ENCODE measurements at regions not wholly inside any gene's neighbourhood (a gene's known extent, or its start where the extent isn't known, plus 50 kb on each side); places are given as distances from the start of the nearest gene placed in this dataset.

GRCh38 chr5:72623323-72623722 lies 116.1 kb upstream of the ZNF366 start:
- ChIA-PET CTCF (interaction anchor here (0.6 kb wide), 2 partner anchors 19 to 99 kb away, joined by 3 read pairs; no protein-coding TSS in a partner anchor), POLR2A (no interaction called here)
- TF ChIP-seq ZNF384 (IDR thresholded peaks at IDR 0.05) = no peak
- no peak for TF ChIP-seq CTBP1 (IDR thresholded peaks at IDR 0.05; ENCODE audit: borderline replicate concordance)
- TF ChIP-seq FOXM1 (IDR thresholded peaks at IDR 0.05; ENCODE audit: borderline replicate concordance) = no peak
- TF ChIP-seq FOXK2 (IDR thresholded peaks at IDR 0.05) = no peak
- no peak for TF ChIP-seq HDGF (IDR thresholded peaks at IDR 0.05; ENCODE audit: borderline replicate concordance)
- no peak for DNase-seq (ENCODE audit: extremely low spot score)

GRCh38 chr5:72622170-72622760 lies 115.1 kb upstream of the ZNF366 start:
- ChIA-PET CTCF (interaction anchor here (1.9 kb wide), 1 partner anchor 11 kb away, joined by 7 read pairs; no protein-coding TSS in a partner anchor), POLR2A (no interaction called here)
- no peak for TF ChIP-seq NFRKB (IDR thresholded peaks at IDR 0.05)
- TF ChIP-seq FOXK2 (IDR thresholded peaks at IDR 0.05) = no peak
- TF ChIP-seq BHLHE40 (IDR thresholded peaks at IDR 0.05; ENCODE audit: borderline replicate concordance) = no peak
- TF ChIP-seq ARNT (IDR thresholded peaks at IDR 0.05) = no peak
- no peak for TF ChIP-seq TARDBP (IDR thresholded peaks at IDR 0.05)
- no peak for TF ChIP-seq CTBP1 (IDR thresholded peaks at IDR 0.05; ENCODE audit: borderline replicate concordance)
- no peak for TF ChIP-seq LEF1 (IDR thresholded peaks at IDR 0.05; ENCODE audit: borderline replicate concordance)
- no peak for TF ChIP-seq PKNOX1 (IDR thresholded peaks at IDR 0.05)
- no peak for TF ChIP-seq FOXM1 (IDR thresholded peaks at IDR 0.05; ENCODE audit: borderline replicate concordance)
- no peak for TF ChIP-seq HDGF (IDR thresholded peaks at IDR 0.05; ENCODE audit: borderline replicate concordance)
- no peak for TF ChIP-seq FOXA1 (IDR thresholded peaks at IDR 0.05)
- TF ChIP-seq L3MBTL2 (conservative IDR thresholded peaks at IDR 0.05) = no peak
- TF ChIP-seq SUZ12 (IDR thresholded peaks at IDR 0.05) = no peak
- TF ChIP-seq ELF4 (IDR thresholded peaks at IDR 0.05) = no peak
- TF ChIP-seq SP1 (IDR thresholded peaks at IDR 0.05) = no peak
- TF ChIP-seq ZNF384 (IDR thresholded peaks at IDR 0.05) = no peak
- DNase-seq (ENCODE audit: extremely low spot score) = no peak

GRCh38 chr5:72621576-72621975 lies 114.4 kb upstream of the ZNF366 start:
- ChIA-PET POLR2A (no interaction called here), CTCF (interaction anchor here (1.9 kb wide), 1 partner anchor 10 kb away, joined by 7 read pairs; no protein-coding TSS in a partner anchor)
- DNase-seq (ENCODE audit: extremely low spot score) = no peak
- TF ChIP-seq HDGF (IDR thresholded peaks at IDR 0.05; ENCODE audit: borderline replicate concordance) (no peak), BHLHE40 (IDR thresholded peaks at IDR 0.05; ENCODE audit: borderline replicate concordance) (no peak), L3MBTL2 (conservative IDR thresholded peaks at IDR 0.05) (no peak), FOXA1 (IDR thresholded peaks at IDR 0.05) (no peak), ELF4 (IDR thresholded peaks at IDR 0.05) (no peak), CTBP1 (IDR thresholded peaks at IDR 0.05; ENCODE audit: borderline replicate concordance) (no peak), FOXM1 (IDR thresholded peaks at IDR 0.05; ENCODE audit: borderline replicate concordance) (no peak), LEF1 (IDR thresholded peaks at IDR 0.05; ENCODE audit: borderline replicate concordance) (no peak), FOXK2 (IDR thresholded peaks at IDR 0.05) (no peak), ARNT (IDR thresholded peaks at IDR 0.05) (no peak)

- TF ChIP-seq ELF4 (IDR thresholded peaks at IDR 0.05) = no peak
- no peak for TF ChIP-seq FOXK2 (IDR thresholded peaks at IDR 0.05)
- no peak for TF ChIP-seq ZNF384 (IDR thresholded peaks at IDR 0.05)
- no peak for TF ChIP-seq BHLHE40 (IDR thresholded peaks at IDR 0.05; ENCODE audit: borderline replicate concordance)
- CTCF ChIA-PET = interaction anchor here (0.6 to 1.4 kb wide), 2 partner anchors 9 to 1104 kb away, joined by 3 to 8 read pairs; no protein-coding TSS in a partner anchor
- no peak for DNase-seq (ENCODE audit: extremely low spot score)
- POLR2A ChIA-PET = no interaction called here
These were observed 112.5 kb upstream of the ZNF366 start for GRCh38 chr5:72619677-72620076.

- ChIA-PET CTCF (interaction anchor here (1.4 kb wide), 1 partner anchor 8 kb away, joined by 8 read pairs; no protein-coding TSS in a partner anchor), POLR2A (no interaction called here)
- no peak for DNase-seq (ENCODE audit: extremely low spot score)
- TF ChIP-seq LEF1 (IDR thresholded peaks at IDR 0.05; ENCODE audit: borderline replicate concordance) (no peak), ELF4 (IDR thresholded peaks at IDR 0.05) (no peak), TARDBP (IDR thresholded peaks at IDR 0.05) (no peak), SP1 (IDR thresholded peaks at IDR 0.05) (no peak), NFRKB (IDR thresholded peaks at IDR 0.05) (no peak), FOXK2 (IDR thresholded peaks at IDR 0.05) (no peak), FOXM1 (IDR thresholded peaks at IDR 0.05; ENCODE audit: borderline replicate concordance) (no peak), L3MBTL2 (conservative IDR thresholded peaks at IDR 0.05) (no peak), PKNOX1 (IDR thresholded peaks at IDR 0.05) (no peak), HDGF (IDR thresholded peaks at IDR 0.05; ENCODE audit: borderline replicate concordance) (no peak), CTBP1 (IDR thresholded peaks at IDR 0.05; ENCODE audit: borderline replicate concordance) (no peak), ARNT (IDR thresholded peaks at IDR 0.05) (no peak), SUZ12 (IDR thresholded peaks at IDR 0.05) (no peak), BHLHE40 (IDR thresholded peaks at IDR 0.05; ENCODE audit: borderline replicate concordance) (no peak), FOXA1 (IDR thresholded peaks at IDR 0.05) (no peak)
These were observed 112.0 kb upstream of the ZNF366 start for GRCh38 chr5:72619251-72619650.

GRCh38 chr5:72618708-72619107 lies 111.5 kb upstream of the ZNF366 start:
- ChIA-PET POLR2A (no interaction called here), CTCF (no interaction called here)
- no peak for TF ChIP-seq CTBP1 (IDR thresholded peaks at IDR 0.05; ENCODE audit: borderline replicate concordance)
- TF ChIP-seq PKNOX1 (IDR thresholded peaks at IDR 0.05) = no peak
- no peak for TF ChIP-seq HDGF (IDR thresholded peaks at IDR 0.05; ENCODE audit: borderline replicate concordance)
- no peak for TF ChIP-seq FOXA1 (IDR thresholded peaks at IDR 0.05)
- TF ChIP-seq FOXK2 (IDR thresholded peaks at IDR 0.05) = no peak
- TF ChIP-seq SP1 (IDR thresholded peaks at IDR 0.05) = no peak
- no peak for TF ChIP-seq TARDBP (IDR thresholded peaks at IDR 0.05)
- no peak for TF ChIP-seq BHLHE40 (IDR thresholded peaks at IDR 0.05; ENCODE audit: borderline replicate concordance)
- TF ChIP-seq LEF1 (IDR thresholded peaks at IDR 0.05; ENCODE audit: borderline replicate concordance) = no peak
- TF ChIP-seq L3MBTL2 (conservative IDR thresholded peaks at IDR 0.05) = no peak
- no peak for TF ChIP-seq SUZ12 (IDR thresholded peaks at IDR 0.05)
- TF ChIP-seq ZNF384 (IDR thresholded peaks at IDR 0.05) = no peak
- no peak for DNase-seq (ENCODE audit: extremely low spot score)

All from HEK293T (cell line).